Keratinocyte (primary cell): ENCODE measurements at regions not wholly inside any gene's neighbourhood (a gene's known extent, or its start where the extent isn't known, plus 50 kb on each side); places are given as distances from the start of the nearest gene placed in this dataset.

Experiments used
- EZH2 ChIP-seq: IDR thresholded peaks from one replicate; pipeline ENCODE4 v1.6.1; 2012; ENCODE audit warnings: inconsistent platforms, mild to moderate bottlenecking, low read length, moderate library complexity
- TF ChIP-seq, protein P1 (sequence below), 3 experiments: IDR thresholded peaks in 1 of 3; conservative IDR thresholded peaks in 1 of 3; optimal IDR thresholded peaks in 1 of 3; 2 replicates in 2 of 3; 3 replicates in 1 of 3; pipeline versions ENCODE3 to v1.5.1; 2011; ENCODE audit warnings: low read length in 3 of 3, mild to moderate bottlenecking in 3 of 3, moderate library complexity in 2 of 3, control low read depth in 1 of 3, inconsistent platforms in 1 of 3; ENCODE audit not compliant: insufficient read depth in 2 of 3; ENCODE audit errors: extremely low read depth in 1 of 3

- TF ChIP-seq, protein P1, sequence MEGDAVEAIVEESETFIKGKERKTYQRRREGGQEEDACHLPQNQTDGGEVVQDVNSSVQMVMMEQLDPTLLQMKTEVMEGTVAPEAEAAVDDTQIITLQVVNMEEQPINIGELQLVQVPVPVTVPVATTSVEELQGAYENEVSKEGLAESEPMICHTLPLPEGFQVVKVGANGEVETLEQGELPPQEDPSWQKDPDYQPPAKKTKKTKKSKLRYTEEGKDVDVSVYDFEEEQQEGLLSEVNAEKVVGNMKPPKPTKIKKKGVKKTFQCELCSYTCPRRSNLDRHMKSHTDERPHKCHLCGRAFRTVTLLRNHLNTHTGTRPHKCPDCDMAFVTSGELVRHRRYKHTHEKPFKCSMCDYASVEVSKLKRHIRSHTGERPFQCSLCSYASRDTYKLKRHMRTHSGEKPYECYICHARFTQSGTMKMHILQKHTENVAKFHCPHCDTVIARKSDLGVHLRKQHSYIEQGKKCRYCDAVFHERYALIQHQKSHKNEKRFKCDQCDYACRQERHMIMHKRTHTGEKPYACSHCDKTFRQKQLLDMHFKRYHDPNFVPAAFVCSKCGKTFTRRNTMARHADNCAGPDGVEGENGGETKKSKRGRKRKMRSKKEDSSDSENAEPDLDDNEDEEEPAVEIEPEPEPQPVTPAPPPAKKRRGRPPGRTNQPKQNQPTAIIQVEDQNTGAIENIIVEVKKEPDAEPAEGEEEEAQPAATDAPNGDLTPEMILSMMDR (optimal IDR thresholded peaks at IDR 0.05 in 1 of 3, IDR thresholded peaks at IDR 0.05 in 1 of 3, conservative IDR thresholded peaks at IDR 0.05 in 1 of 3; ENCODE audit: extremely low read depth in 1 of 3, insufficient read depth in 2 of 3, low read length in 3 of 3) = no peak
- TF ChIP-seq EZH2 = no peak
Observed at GRCh38 chr14:30223385-30223785, 295.7 kb upstream of the PRKD1 start.
